ENCODE measurements at regions not wholly inside any gene's neighbourhood (a gene's known extent, or its start where the extent isn't known, plus 50 kb on each side); places are given as distances from the start of the nearest gene placed in this dataset.

GRCh38 chr20:48571949-48572847 is 255.6 kb downstream of the PREX1 start:
- POLR2A ChIA-PET, result no interaction called here
- Mint-ChIP-seq H3K4me1 (ENCODE audit: low read depth) (no peaks in the 10 kb centered on the region), H3K36me3 (no peaks in the 10 kb centered on the region), H3K27me3 (no peaks in the 10 kb centered on the region), H3K4me3 (no peak overlapping the region), H3K9me3 (no peaks in the 10 kb centered on the region), H3K27ac (no peak overlapping the region)
- intact Hi-C loops (cut with micrococcal nuclease), result no loop called here
- CTCF ChIA-PET, result interaction anchor here (0.6 to 0.7 kb wide), 2 partner anchors 48 to 685 kb away, joined by 3 read pairs; no protein-coding TSS in a partner anchor
- DNase-seq, result no peak

- intact Hi-C loops (cut with micrococcal nuclease), result no loop called here
- H3K9me3 Mint-ChIP-seq, result no peaks in the 10 kb centered on the region
- ChIA-PET CTCF (no interaction called here), POLR2A (no interaction called here)
- H3K4me1 Mint-ChIP-seq (ENCODE audit: low read depth), result no peaks in the 10 kb centered on the region
- H3K36me3 Mint-ChIP-seq, result no peaks in the 10 kb centered on the region
- no peak for DNase-seq
- H3K27ac Mint-ChIP-seq, result no peak overlapping the region
- no peak overlapping the region for H3K4me3 Mint-ChIP-seq
- peaks cover 2% of the 10 kb centered on the region for H3K27me3 Mint-ChIP-seq
These were observed 258.1 kb downstream of the PREX1 start for GRCh38 chr20:48569679-48570078.

GRCh38 chr20:48568520-48568919 is 259.3 kb downstream of the PREX1 start:
- CTCF ChIA-PET, result interaction anchor here (0.6 kb wide), 1 partner anchor 259 kb away, joined by 3 read pairs; no protein-coding TSS in a partner anchor
- peaks cover 4% of the 10 kb centered on the region for H3K27me3 Mint-ChIP-seq
- H3K4me1 Mint-ChIP-seq (ENCODE audit: low read depth), result no peaks in the 10 kb centered on the region
- no peak for DNase-seq
- intact Hi-C loops (cut with micrococcal nuclease), result no loop called here
- POLR2A ChIA-PET, result no interaction called here
- no peaks in the 10 kb centered on the region for H3K36me3 Mint-ChIP-seq
- no peaks in the 10 kb centered on the region for H3K9me3 Mint-ChIP-seq
- H3K4me3 Mint-ChIP-seq, result no peak overlapping the region
- H3K27ac Mint-ChIP-seq, result no peak overlapping the region

GRCh38 chr20:48567145-48567544 is 260.7 kb downstream of the PREX1 start:
- no peaks in the 10 kb centered on the region for H3K4me1 Mint-ChIP-seq (ENCODE audit: low read depth)
- H3K9me3 Mint-ChIP-seq, result no peaks in the 10 kb centered on the region

DNA sequence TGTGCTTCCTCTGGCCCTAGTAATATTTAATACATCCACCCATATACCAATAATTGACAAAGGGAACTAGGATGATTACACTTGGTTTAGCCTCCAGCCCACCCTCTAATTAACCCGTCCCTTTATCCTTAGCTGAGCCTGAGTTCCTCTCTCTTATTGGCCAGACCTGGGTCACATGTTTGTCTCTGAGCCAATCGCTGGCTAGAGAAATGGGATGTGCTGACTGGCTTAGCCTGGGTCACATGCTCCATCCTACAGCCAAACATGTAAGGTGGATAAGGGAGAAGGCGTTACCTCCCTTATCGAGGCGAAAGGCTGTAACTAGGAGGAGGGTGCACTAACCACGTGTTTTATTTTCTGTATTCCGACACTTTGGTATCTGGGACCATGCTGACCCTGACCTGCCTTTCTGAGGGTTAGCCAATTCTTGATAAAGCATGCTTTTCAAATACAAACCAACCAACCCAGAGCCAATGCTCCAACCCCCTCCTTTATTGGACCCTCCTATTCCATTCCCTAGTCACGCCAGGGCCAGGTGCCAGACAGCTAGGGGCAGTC is 262.7 kb downstream of the PREX1 start:
- Mint-ChIP-seq H3K4me3 (no peak overlapping the region), H3K36me3 (no peaks in the 10 kb centered on the region), H3K4me1 (ENCODE audit: low read depth) (no peaks in the 10 kb centered on the region), H3K9me3 (no peaks in the 10 kb centered on the region), H3K27ac (no peak overlapping the region), H3K27me3 (peaks cover 4% of the 10 kb centered on the region)
- ChIA-PET POLR2A (no interaction called here), CTCF (no interaction called here)
- intact Hi-C loops (cut with micrococcal nuclease), result no loop called here
- DNase-seq, result no peak

More at GRCh38 chr20:48567145-48567544, 260.7 kb downstream of the PREX1 start:
- Mint-ChIP-seq H3K27ac (no peak overlapping the region), H3K27me3 (peaks cover 4% of the 10 kb centered on the region), H3K4me3 (no peak overlapping the region), H3K36me3 (no peaks in the 10 kb centered on the region)
- intact Hi-C loops (cut with micrococcal nuclease), result no loop called here
- ChIA-PET POLR2A (no interaction called here), CTCF (no interaction called here)
- DNase-seq, result no peak

DNA sequence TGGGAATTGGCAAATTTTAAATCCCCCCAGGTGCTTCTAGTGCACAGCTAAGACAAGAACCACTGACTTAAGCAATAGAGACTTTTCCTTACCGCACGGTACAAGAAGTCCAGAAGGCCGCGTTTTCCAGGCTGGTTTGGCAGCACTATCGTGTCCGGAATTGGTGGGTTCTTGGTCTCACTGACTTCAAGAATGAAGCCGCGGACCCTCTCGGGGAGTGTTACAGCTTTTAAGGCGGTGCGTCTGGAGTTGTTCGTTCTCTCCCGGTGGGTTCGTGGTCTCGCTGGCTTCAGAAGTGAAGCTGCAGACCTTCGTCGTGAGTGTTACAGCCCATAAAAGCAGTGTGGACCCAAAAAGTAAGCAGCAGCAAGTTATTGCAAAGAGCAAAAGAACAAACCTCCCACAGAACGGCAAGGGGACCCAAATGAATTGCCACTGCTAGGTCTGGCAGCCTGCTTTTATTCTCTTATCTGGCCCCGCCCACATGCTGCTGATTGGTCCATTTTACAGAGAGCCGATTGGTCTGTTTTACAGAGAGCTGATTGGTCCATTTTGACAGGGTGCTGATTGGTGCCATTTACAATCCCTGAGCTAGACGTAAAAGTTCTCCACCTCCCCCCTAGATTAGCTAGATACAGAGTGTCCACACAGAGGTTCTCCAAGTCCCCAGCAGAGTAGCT is 264.5 kb downstream of the PREX1 start:
- no peaks in the 10 kb centered on the region for H3K36me3 Mint-ChIP-seq
- intact Hi-C loops (cut with micrococcal nuclease), result no loop called here
- H3K4me1 Mint-ChIP-seq (ENCODE audit: low read depth), result no peaks in the 10 kb centered on the region
- H3K27ac Mint-ChIP-seq, result no peak overlapping the region
- no peak overlapping the region for H3K4me3 Mint-ChIP-seq
- CTCF ChIA-PET, result no interaction called here
- DNase-seq, result no peak
- peaks cover 4% of the 10 kb centered on the region for H3K27me3 Mint-ChIP-seq
- H3K9me3 Mint-ChIP-seq, result no peaks in the 10 kb centered on the region
- POLR2A ChIA-PET, result no interaction called here

GRCh38 chr20:48562586-48563116 is 265.1 kb downstream of the PREX1 start:
- ChIA-PET POLR2A (no interaction called here), CTCF (no interaction called here)
- Mint-ChIP-seq H3K27me3 (peaks cover 4% of the 10 kb centered on the region), H3K27ac (no peak overlapping the region), H3K9me3 (no peaks in the 10 kb centered on the region), H3K36me3 (no peaks in the 10 kb centered on the region), H3K4me1 (ENCODE audit: low read depth) (no peaks in the 10 kb centered on the region), H3K4me3 (no peak overlapping the region)
- intact Hi-C loops (cut with micrococcal nuclease), result no loop called here
- no peak for DNase-seq

DNA sequence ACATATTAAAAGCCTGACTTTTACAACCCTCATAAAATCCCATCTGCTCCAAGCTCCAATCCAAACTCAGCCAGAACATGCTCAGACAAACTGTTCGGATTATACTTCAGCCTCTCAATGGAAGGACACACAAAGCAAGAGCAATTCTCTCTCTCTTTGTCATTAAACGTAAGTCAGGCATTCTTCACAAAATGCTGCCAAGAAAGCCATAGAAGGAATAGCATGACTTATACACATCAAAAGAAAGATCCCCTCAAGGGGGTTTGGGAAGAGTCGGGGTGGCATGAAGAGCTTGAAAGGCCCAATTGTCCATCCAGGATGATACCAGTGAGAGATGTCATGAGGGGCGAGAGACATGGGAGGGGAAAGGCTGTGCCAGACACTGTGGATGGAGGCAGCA is 268.9 kb downstream of the PREX1 start:
- POLR2A ChIA-PET, result no interaction called here
- no peaks in the 10 kb centered on the region for H3K36me3 Mint-ChIP-seq
- no peak overlapping the region for H3K4me3 Mint-ChIP-seq
- DNase-seq, result no peak
- CTCF ChIA-PET, result interaction anchor here (0.7 to 1.2 kb wide), 2 partner anchors 62 to 304 kb away, joined by 3 read pairs; no protein-coding TSS in a partner anchor
- H3K4me1 Mint-ChIP-seq (ENCODE audit: low read depth), result no peaks in the 10 kb centered on the region
- H3K27ac Mint-ChIP-seq, result no peak overlapping the region
- H3K27me3 Mint-ChIP-seq, result peaks cover 2% of the 10 kb centered on the region
- intact Hi-C loops (cut with micrococcal nuclease), result no loop called here
- H3K9me3 Mint-ChIP-seq, result no peaks in the 10 kb centered on the region

DNA sequence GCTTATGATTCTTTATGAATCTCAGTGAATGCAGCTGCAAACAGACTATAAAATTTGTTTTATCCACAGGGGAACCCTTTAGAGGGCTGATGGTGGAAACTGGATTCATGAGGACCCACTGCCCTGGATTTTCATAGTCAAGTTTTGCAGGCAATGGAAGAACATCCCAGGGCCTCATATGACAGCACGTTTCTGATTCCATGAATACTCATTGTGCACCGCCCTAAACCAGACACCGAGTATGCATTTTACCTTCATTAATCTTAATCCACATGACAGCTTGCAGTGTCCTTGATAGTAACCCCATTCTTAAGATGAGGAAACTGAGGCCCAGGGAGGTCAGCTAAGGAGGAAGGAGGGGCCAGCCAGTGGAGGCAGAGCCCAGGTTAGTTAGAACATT is 270.4 kb downstream of the PREX1 start:
- H3K9me3 Mint-ChIP-seq, result no peaks in the 10 kb centered on the region
- no peak overlapping the region for H3K4me3 Mint-ChIP-seq
- no peaks in the 10 kb centered on the region for H3K27me3 Mint-ChIP-seq
- ChIA-PET POLR2A (no interaction called here), CTCF (no interaction called here)
- H3K36me3 Mint-ChIP-seq, result no peaks in the 10 kb centered on the region
- DNase-seq, result no peak
- H3K27ac Mint-ChIP-seq, result no peak overlapping the region
- intact Hi-C loops (cut with micrococcal nuclease), result no loop called here
- no peaks in the 10 kb centered on the region for H3K4me1 Mint-ChIP-seq (ENCODE audit: low read depth)

DNA sequence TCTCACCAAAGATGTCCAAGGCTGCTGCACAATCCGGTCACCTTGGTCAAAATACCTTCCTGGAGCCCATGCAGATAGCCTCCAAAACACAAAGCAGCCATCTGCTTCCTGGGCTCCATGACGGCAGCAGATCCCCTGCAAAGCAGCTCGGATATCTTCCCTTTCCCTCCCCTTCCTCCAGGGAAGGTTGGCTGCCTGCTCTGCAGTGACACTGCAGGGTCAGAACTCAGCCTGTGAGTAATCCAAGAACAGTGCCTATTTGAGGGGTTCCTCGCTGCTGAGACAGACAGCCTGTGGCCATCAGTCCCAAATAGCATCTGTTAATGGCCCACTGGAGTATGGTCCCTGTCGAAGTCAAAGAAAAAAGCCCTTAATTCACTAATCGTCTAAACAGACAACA is 270.8 kb downstream of the PREX1 start:
- no peaks in the 10 kb centered on the region for H3K36me3 Mint-ChIP-seq
- no peaks in the 10 kb centered on the region for H3K4me1 Mint-ChIP-seq (ENCODE audit: low read depth)
- DNase-seq, result no peak
- ChIA-PET POLR2A (no interaction called here), CTCF (no interaction called here)
- H3K4me3 Mint-ChIP-seq, result no peak overlapping the region
- no peak overlapping the region for H3K27ac Mint-ChIP-seq
- H3K27me3 Mint-ChIP-seq, result no peaks in the 10 kb centered on the region
- intact Hi-C loops (cut with micrococcal nuclease), result no loop called here
- no peaks in the 10 kb centered on the region for H3K9me3 Mint-ChIP-seq

DNA sequence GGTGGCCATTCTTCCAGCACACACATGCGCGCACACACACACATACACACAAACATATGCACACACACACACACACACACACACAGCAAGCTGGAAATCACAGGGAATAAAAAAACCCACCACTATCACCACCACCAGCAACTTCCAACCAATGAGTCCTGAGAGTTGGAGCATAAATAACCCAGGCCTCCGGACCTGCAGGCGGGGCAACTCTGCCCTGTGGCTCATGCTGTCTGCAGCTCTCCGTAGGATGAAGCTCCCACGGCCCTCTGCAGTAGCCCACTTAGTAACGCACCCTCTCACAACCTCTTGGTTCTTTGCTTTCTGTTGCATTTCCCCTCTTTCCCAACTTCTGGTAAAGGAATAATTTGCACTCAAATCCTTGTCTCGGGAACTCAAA is 275.2 kb downstream of the PREX1 start:
- Mint-ChIP-seq H3K27ac (no peak overlapping the region), H3K4me1 (ENCODE audit: low read depth) (no peaks in the 10 kb centered on the region), H3K4me3 (no peak overlapping the region), H3K36me3 (no peaks in the 10 kb centered on the region), H3K9me3 (no peaks in the 10 kb centered on the region), H3K27me3 (peaks cover 3% of the 10 kb centered on the region)
- intact Hi-C loops (cut with micrococcal nuclease), result no loop called here
- POLR2A ChIA-PET, result no interaction called here
- CTCF ChIA-PET, result no interaction called here
- no peak for DNase-seq

- no peak for DNase-seq
- Mint-ChIP-seq H3K4me1 (ENCODE audit: low read depth) (no peaks in the 10 kb centered on the region), H3K27ac (no peak overlapping the region), H3K4me3 (no peak overlapping the region), H3K36me3 (no peaks in the 10 kb centered on the region), H3K27me3 (peaks cover 3% of the 10 kb centered on the region), H3K9me3 (no peaks in the 10 kb centered on the region)
- ChIA-PET CTCF (interaction anchor here (1.1 kb wide), 1 partner anchor 70 kb away, joined by 4 read pairs; no protein-coding TSS in a partner anchor), POLR2A (no interaction called here)
- intact Hi-C loops (cut with micrococcal nuclease), result no loop called here
These were observed 277.0 kb downstream of the PREX1 start for GRCh38 chr20:48550814-48551213.

Measured in activated CD4-positive, alpha-beta memory T cell treated with anti-CD3 and anti-CD28 coated beads for 36 hours (primary cell).